ENCODE measurements at regions not wholly inside any gene's neighbourhood (a gene's known extent, or its start where the extent isn't known, plus 50 kb on each side); places are given as distances from the start of the nearest gene placed in this dataset.

- TF ChIP-seq, protein P1, sequence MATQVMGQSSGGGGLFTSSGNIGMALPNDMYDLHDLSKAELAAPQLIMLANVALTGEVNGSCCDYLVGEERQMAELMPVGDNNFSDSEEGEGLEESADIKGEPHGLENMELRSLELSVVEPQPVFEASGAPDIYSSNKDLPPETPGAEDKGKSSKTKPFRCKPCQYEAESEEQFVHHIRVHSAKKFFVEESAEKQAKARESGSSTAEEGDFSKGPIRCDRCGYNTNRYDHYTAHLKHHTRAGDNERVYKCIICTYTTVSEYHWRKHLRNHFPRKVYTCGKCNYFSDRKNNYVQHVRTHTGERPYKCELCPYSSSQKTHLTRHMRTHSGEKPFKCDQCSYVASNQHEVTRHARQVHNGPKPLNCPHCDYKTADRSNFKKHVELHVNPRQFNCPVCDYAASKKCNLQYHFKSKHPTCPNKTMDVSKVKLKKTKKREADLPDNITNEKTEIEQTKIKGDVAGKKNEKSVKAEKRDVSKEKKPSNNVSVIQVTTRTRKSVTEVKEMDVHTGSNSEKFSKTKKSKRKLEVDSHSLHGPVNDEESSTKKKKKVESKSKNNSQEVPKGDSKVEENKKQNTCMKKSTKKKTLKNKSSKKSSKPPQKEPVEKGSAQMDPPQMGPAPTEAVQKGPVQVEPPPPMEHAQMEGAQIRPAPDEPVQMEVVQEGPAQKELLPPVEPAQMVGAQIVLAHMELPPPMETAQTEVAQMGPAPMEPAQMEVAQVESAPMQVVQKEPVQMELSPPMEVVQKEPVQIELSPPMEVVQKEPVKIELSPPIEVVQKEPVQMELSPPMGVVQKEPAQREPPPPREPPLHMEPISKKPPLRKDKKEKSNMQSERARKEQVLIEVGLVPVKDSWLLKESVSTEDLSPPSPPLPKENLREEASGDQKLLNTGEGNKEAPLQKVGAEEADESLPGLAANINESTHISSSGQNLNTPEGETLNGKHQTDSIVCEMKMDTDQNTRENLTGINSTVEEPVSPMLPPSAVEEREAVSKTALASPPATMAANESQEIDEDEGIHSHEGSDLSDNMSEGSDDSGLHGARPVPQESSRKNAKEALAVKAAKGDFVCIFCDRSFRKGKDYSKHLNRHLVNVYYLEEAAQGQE (IDR thresholded peaks at IDR 0.05; ENCODE audit: low read depth): no peak
- TF ChIP-seq POLR2AphosphoS5 (IDR thresholded peaks at IDR 0.05; ENCODE audit: low read depth, low read length): no peak
- TF ChIP-seq EZH2 (IDR thresholded peaks at IDR 0.05): no peak
- TF ChIP-seq, protein P2, sequence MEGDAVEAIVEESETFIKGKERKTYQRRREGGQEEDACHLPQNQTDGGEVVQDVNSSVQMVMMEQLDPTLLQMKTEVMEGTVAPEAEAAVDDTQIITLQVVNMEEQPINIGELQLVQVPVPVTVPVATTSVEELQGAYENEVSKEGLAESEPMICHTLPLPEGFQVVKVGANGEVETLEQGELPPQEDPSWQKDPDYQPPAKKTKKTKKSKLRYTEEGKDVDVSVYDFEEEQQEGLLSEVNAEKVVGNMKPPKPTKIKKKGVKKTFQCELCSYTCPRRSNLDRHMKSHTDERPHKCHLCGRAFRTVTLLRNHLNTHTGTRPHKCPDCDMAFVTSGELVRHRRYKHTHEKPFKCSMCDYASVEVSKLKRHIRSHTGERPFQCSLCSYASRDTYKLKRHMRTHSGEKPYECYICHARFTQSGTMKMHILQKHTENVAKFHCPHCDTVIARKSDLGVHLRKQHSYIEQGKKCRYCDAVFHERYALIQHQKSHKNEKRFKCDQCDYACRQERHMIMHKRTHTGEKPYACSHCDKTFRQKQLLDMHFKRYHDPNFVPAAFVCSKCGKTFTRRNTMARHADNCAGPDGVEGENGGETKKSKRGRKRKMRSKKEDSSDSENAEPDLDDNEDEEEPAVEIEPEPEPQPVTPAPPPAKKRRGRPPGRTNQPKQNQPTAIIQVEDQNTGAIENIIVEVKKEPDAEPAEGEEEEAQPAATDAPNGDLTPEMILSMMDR (IDR thresholded peaks at IDR 0.05 in 2 of 3, conservative IDR thresholded peaks at IDR 0.05 in 1 of 3; ENCODE audit: borderline replicate concordance in 1 of 3, insufficient read depth in 1 of 3, low read depth in 2 of 3, low read length in 2 of 3): peak; percentile 14 to 44 (median 33); a peak in 3 of 6 replicates
- TF ChIP-seq ATF3 (IDR thresholded peaks at IDR 0.05): no peak
Observed at GRCh38 chr2:180604077-180604476, 376.3 kb upstream of the UBE2E3 start.
